GDM1 (cell line): ENCODE measurements at regions not wholly inside any gene's neighbourhood (a gene's known extent, or its start where the extent isn't known, plus 50 kb on each side); places are given as distances from the start of the nearest gene placed in this dataset.
"Not testable (repeated sequence)": the region's sequence is repeated elsewhere in the genome, so short reads cannot be mapped to it uniquely, and the experiment has no call there.

Experiments used
- DNase-seq: peaks from one replicate; lab custom pipeline; 2025; lab: John Stamatoyannopoulos, UW

GRCh38 chr4:14920237-14920636, 82.0 kb upstream of the CPEB2 start:
- no peak for DNase-seq

- DNase-seq: no peak
Observed at GRCh38 chr4:14920759-14921320, 81.4 kb upstream of the CPEB2 start.

- not testable (repeated sequence) for DNase-seq
Observed at GRCh38 chr4:14921781-14922180, 80.5 kb upstream of the CPEB2 start.

- no peak for DNase-seq
Observed at GRCh38 chr4:14924076-14924811, 78.0 kb upstream of the CPEB2 start.

- no peak for DNase-seq
Observed at GRCh38 chr4:14924812-14925344, 77.4 kb upstream of the CPEB2 start.

GRCh38 chr4:14925471-14925870, 76.8 kb upstream of the CPEB2 start:
- no peak for DNase-seq

- no peak for DNase-seq
Observed at GRCh38 chr4:14926368-14926767, 75.9 kb upstream of the CPEB2 start.

GRCh38 chr4:14928035-14928434, 74.2 kb upstream of the CPEB2 start:
- no peak for DNase-seq

GRCh38 chr4:14929669-14930068, 72.6 kb upstream of the CPEB2 start:
- no peak for DNase-seq

- no peak for DNase-seq
Observed at GRCh38 chr4:14934704-14935390, 67.4 kb upstream of the CPEB2 start.

- no peak for DNase-seq
Observed at GRCh38 chr4:14943749-14944148, 58.5 kb upstream of the CPEB2 start.

- no peak for DNase-seq
Observed at GRCh38 chr4:14952352-14952751, 49.9 kb upstream of the CPEB2 start.
